IPS-20b (cell line): ENCODE measurements at regions not wholly inside any gene's neighbourhood (a gene's known extent, or its start where the extent isn't known, plus 50 kb on each side); places are given as distances from the start of the nearest gene placed in this dataset.

Experiments used
- H3K27ac ChIP-seq: one replicate; pipeline ENCODE4 v1.5.1; 2013; ENCODE audit warnings: low read length
- H3K27me3 ChIP-seq: 2 replicates; pipeline ENCODE4 v1.6.1; 2013; ENCODE audit warnings: mild to moderate bottlenecking, low read length, inconsistent platforms; ENCODE audit not compliant: insufficient read depth
- H3K36me3 ChIP-seq: 2 replicates; pipeline ENCODE4 v1.6.1; 2013; ENCODE audit warnings: low read depth, mild to moderate bottlenecking, inconsistent platforms, low read length, moderate library complexity; ENCODE audit not compliant: insufficient read depth
- H3K4me1 ChIP-seq: 2 replicates; pipeline ENCODE4 v1.6.1; 2013; ENCODE audit warnings: mild to moderate bottlenecking, control low read depth, inconsistent platforms, low read length, moderate library complexity; ENCODE audit not compliant: insufficient read depth
- H3K4me3 ChIP-seq: 2 replicates; pipeline ENCODE4 v1.5.1; 2013; ENCODE audit warnings: mild to moderate bottlenecking, low read length, inconsistent platforms
- H3K9ac ChIP-seq: 2 replicates; pipeline ENCODE4 v1.6.1; 2013; ENCODE audit warnings: low read depth, mild to moderate bottlenecking, inconsistent platforms, low read length, moderate library complexity
- H3K9me3 ChIP-seq: 2 replicates; pipeline ENCODE4 v1.6.1; 2013; ENCODE audit warnings: mild to moderate bottlenecking, low read depth, low read length, inconsistent platforms; ENCODE audit not compliant: insufficient read depth

GRCh38 chr18:28541934-28542333 lies 365.0 kb upstream of the CDH2 start:
- Histone ChIP-seq H3K9ac (no peak overlapping the region), H3K27ac (no peak overlapping the region), H3K4me1 (no peaks in the 10 kb centered on the region; the same call in 1 of the 2 replicates), H3K36me3 (no peaks in the 10 kb centered on the region), H3K27me3 (no peaks in the 10 kb centered on the region), H3K9me3 (no peaks in the 10 kb centered on the region), H3K4me3 (no peak overlapping the region)

- no peak overlapping the region for H3K27ac ChIP-seq
- no peaks in the 10 kb centered on the region for H3K9me3 ChIP-seq
- no peak overlapping the region for H3K9ac ChIP-seq
- H3K27me3 ChIP-seq: no peaks in the 10 kb centered on the region
- H3K4me1 ChIP-seq: no peaks in the 10 kb centered on the region; the same call in 1 of the 2 replicates
- H3K36me3 ChIP-seq: no peaks in the 10 kb centered on the region
- H3K4me3 ChIP-seq: no peak overlapping the region
These were observed 364.5 kb upstream of the CDH2 start for GRCh38 chr18:28541276-28541930.

GRCh38 chr18:28529644-28530043 lies 352.7 kb upstream of the CDH2 start:
- Histone ChIP-seq H3K9ac (no peak overlapping the region), H3K4me3 (no peak overlapping the region), H3K27me3 (no peaks in the 10 kb centered on the region)

GRCh38 chr18:28526196-28526595 lies 349.3 kb upstream of the CDH2 start:
- no peak overlapping the region for H3K4me3 ChIP-seq
- H3K9me3 ChIP-seq: no peaks in the 10 kb centered on the region
- H3K9ac ChIP-seq: no peak overlapping the region
- no peaks in the 10 kb centered on the region for H3K27me3 ChIP-seq
- H3K4me1 ChIP-seq: peaks cover 7% of the 10 kb centered on the region; the same call in 1 of the 2 replicates
- H3K27ac ChIP-seq: no peak overlapping the region
- H3K36me3 ChIP-seq: no peaks in the 10 kb centered on the region

More at GRCh38 chr18:28529644-28530043, 352.7 kb upstream of the CDH2 start:
- no peaks in the 10 kb centered on the region for H3K4me1 ChIP-seq
- H3K36me3 ChIP-seq: no peaks in the 10 kb centered on the region
- no peak overlapping the region for H3K27ac ChIP-seq
- H3K9me3 ChIP-seq: no peaks in the 10 kb centered on the region

GRCh38 chr18:28523758-28524475 lies 347.0 kb upstream of the CDH2 start:
- no peak overlapping the region for H3K9ac ChIP-seq
- no peak overlapping the region for H3K27ac ChIP-seq
- H3K27me3 ChIP-seq: no peaks in the 10 kb centered on the region
- H3K4me1 ChIP-seq: peaks cover 7% of the 10 kb centered on the region; the same call in 1 of the 2 replicates
- H3K36me3 ChIP-seq: no peaks in the 10 kb centered on the region
- H3K9me3 ChIP-seq: no peaks in the 10 kb centered on the region
- no peak overlapping the region for H3K4me3 ChIP-seq

GRCh38 chr18:28522236-28522635 lies 345.3 kb upstream of the CDH2 start:
- H3K4me3 ChIP-seq: peak overlapping the region; percentile 19; the same call in 1 of the 2 replicates
- H3K36me3 ChIP-seq: no peaks in the 10 kb centered on the region
- no peaks in the 10 kb centered on the region for H3K9me3 ChIP-seq
- no peak overlapping the region for H3K27ac ChIP-seq
- no peak overlapping the region for H3K9ac ChIP-seq
- H3K4me1 ChIP-seq: peaks cover 7% of the 10 kb centered on the region; the same call in 1 of the 2 replicates
- no peaks in the 10 kb centered on the region for H3K27me3 ChIP-seq

GRCh38 chr18:28519997-28520396 lies 343.1 kb upstream of the CDH2 start:
- H3K27me3 ChIP-seq: no peaks in the 10 kb centered on the region
- no peak overlapping the region for H3K4me3 ChIP-seq
- no peak overlapping the region for H3K9ac ChIP-seq
- peaks cover 7% of the 10 kb centered on the region; the same call in 1 of the 2 replicates for H3K4me1 ChIP-seq
- H3K9me3 ChIP-seq: no peaks in the 10 kb centered on the region
- no peak overlapping the region for H3K27ac ChIP-seq
- H3K36me3 ChIP-seq: no peaks in the 10 kb centered on the region

GRCh38 chr18:28514699-28515098 lies 337.8 kb upstream of the CDH2 start:
- Histone ChIP-seq H3K4me1 (no peaks in the 10 kb centered on the region), H3K27me3 (no peaks in the 10 kb centered on the region), H3K4me3 (no peak overlapping the region), H3K27ac (no peak overlapping the region), H3K9ac (no peak overlapping the region), H3K36me3 (no peaks in the 10 kb centered on the region), H3K9me3 (no peaks in the 10 kb centered on the region)

GRCh38 chr18:28512357-28512756 lies 335.4 kb upstream of the CDH2 start:
- no peaks in the 10 kb centered on the region for H3K27me3 ChIP-seq
- H3K4me3 ChIP-seq: no peak overlapping the region
- H3K9me3 ChIP-seq: no peaks in the 10 kb centered on the region
- H3K27ac ChIP-seq: no peak overlapping the region
- H3K4me1 ChIP-seq: no peaks in the 10 kb centered on the region
- no peak overlapping the region for H3K9ac ChIP-seq
- H3K36me3 ChIP-seq: no peaks in the 10 kb centered on the region

- no peaks in the 10 kb centered on the region for H3K4me1 ChIP-seq
- H3K9me3 ChIP-seq: no peaks in the 10 kb centered on the region
- H3K27me3 ChIP-seq: no peaks in the 10 kb centered on the region
- no peak overlapping the region for H3K9ac ChIP-seq
- no peaks in the 10 kb centered on the region for H3K36me3 ChIP-seq
- no peak overlapping the region for H3K4me3 ChIP-seq
- H3K27ac ChIP-seq: no peak overlapping the region
These were observed 334.5 kb upstream of the CDH2 start for GRCh38 chr18:28511413-28511821.

- H3K9ac ChIP-seq: no peak overlapping the region
- H3K9me3 ChIP-seq: no peaks in the 10 kb centered on the region
- no peak overlapping the region for H3K27ac ChIP-seq
These were observed 333.3 kb upstream of the CDH2 start for GRCh38 chr18:28510210-28510609.

GRCh38 chr18:28504066-28504465 lies 327.1 kb upstream of the CDH2 start:
- Histone ChIP-seq H3K9ac (no peak overlapping the region), H3K9me3 (no peaks in the 10 kb centered on the region), H3K4me1 (0 out of 2 replicates have a peak, but pooled peaks cover 3% of the 10 kb centered on the region), H3K27me3 (no peaks in the 10 kb centered on the region), H3K36me3 (no peaks in the 10 kb centered on the region), H3K4me3 (no peak overlapping the region), H3K27ac (no peak overlapping the region)

More at GRCh38 chr18:28510210-28510609, 333.3 kb upstream of the CDH2 start:
- Histone ChIP-seq H3K4me1 (no peaks in the 10 kb centered on the region), H3K36me3 (no peaks in the 10 kb centered on the region), H3K27me3 (no peaks in the 10 kb centered on the region), H3K4me3 (no peak overlapping the region)
